ENCODE measurements at regions not wholly inside any gene's neighbourhood (a gene's known extent, or its start where the extent isn't known, plus 50 kb on each side); places are given as distances from the start of the nearest gene placed in this dataset.

DNA sequence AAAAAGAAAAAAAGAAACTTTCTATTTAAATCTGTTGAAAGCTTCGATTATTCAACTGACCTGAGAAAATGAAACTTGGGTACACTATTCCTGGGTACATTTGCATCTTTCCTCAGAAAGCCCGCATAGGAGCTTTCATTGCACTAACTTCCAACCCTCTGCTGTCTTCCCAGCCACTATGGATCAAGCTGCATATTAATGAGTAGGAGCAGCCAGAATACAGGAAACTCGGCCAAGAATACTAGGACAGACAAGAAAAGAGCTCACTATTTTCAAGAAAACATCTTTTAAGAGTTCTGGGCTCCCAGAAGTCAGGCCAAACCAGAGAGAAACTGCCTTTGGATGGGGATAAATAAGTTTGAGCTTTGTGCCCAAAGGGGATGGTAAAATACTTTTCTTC is 135.0 kb upstream of the CCDC28A start:
- no peak for DNase-seq (ENCODE audit: low spot score)
- H3K36me3 Mint-ChIP-seq (ENCODE audit: low read depth): no peaks in the 10 kb centered on the region
- intact Hi-C loops (cut with micrococcal nuclease): no loop called here
- no peak overlapping the region for H3K27ac Mint-ChIP-seq
- no peak overlapping the region for H3K4me3 Mint-ChIP-seq (ENCODE audit: low read depth)
- no peaks in the 10 kb centered on the region for H3K9me3 Mint-ChIP-seq
- H3K4me1 Mint-ChIP-seq (ENCODE audit: low read depth): no peaks in the 10 kb centered on the region
- peaks cover 27% of the 10 kb centered on the region for H3K27me3 Mint-ChIP-seq (ENCODE audit: low read depth)

DNA sequence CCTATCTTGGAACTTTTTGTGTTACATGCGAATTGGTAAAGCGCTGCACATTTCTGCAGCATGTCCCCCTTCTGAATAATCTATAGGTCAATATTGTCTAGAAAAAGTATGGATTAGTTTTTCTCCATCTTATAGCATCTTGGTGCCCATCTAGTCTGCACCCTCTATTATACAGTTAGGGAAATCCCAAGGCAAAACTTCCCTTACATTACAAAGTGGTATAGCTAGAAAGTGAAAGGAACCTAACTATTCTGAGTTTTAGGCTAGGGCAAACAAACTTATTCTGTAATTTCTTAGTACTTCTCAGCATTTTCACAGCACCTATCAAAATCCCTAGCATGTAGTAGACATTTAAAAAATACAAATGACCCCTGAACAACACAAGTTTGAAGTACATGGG is 133.5 kb upstream of the CCDC28A start:
- no peak for DNase-seq (ENCODE audit: low spot score)
- peaks cover 16% of the 10 kb centered on the region for H3K27me3 Mint-ChIP-seq (ENCODE audit: low read depth)
- no peak overlapping the region for H3K4me3 Mint-ChIP-seq (ENCODE audit: low read depth)
- no peak overlapping the region for H3K27ac Mint-ChIP-seq
- H3K9me3 Mint-ChIP-seq: no peaks in the 10 kb centered on the region
- intact Hi-C loops (cut with micrococcal nuclease): no loop called here
- no peaks in the 10 kb centered on the region for H3K36me3 Mint-ChIP-seq (ENCODE audit: low read depth)
- no peaks in the 10 kb centered on the region for H3K4me1 Mint-ChIP-seq (ENCODE audit: low read depth)

DNA sequence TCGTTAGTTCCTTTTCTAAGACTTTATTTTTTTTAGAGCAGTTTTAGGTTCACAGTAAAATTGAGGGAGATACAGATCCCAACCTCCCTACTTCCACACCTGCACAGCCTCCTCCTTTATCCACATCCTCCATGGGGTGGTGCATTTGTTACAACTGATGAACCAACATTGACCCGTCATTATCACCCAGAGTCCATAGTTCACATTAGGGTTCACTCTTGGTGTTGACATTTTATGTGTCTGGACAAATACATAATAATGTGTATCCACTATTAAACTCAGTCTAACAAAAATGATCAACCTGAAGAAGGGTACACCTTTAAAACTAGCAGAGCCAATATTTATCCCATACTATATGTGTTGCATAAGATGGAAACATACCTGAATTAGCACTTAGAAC is 130.4 kb upstream of the CCDC28A start:
- H3K27me3 Mint-ChIP-seq (ENCODE audit: low read depth): peaks cover 5% of the 10 kb centered on the region
- H3K4me1 Mint-ChIP-seq (ENCODE audit: low read depth): no peaks in the 10 kb centered on the region
- H3K27ac Mint-ChIP-seq: no peak overlapping the region
- no peak for DNase-seq (ENCODE audit: low spot score)
- intact Hi-C loops (cut with micrococcal nuclease): no loop called here
- H3K9me3 Mint-ChIP-seq: no peaks in the 10 kb centered on the region
- no peaks in the 10 kb centered on the region for H3K36me3 Mint-ChIP-seq (ENCODE audit: low read depth)
- no peak overlapping the region for H3K4me3 Mint-ChIP-seq (ENCODE audit: low read depth)

DNA sequence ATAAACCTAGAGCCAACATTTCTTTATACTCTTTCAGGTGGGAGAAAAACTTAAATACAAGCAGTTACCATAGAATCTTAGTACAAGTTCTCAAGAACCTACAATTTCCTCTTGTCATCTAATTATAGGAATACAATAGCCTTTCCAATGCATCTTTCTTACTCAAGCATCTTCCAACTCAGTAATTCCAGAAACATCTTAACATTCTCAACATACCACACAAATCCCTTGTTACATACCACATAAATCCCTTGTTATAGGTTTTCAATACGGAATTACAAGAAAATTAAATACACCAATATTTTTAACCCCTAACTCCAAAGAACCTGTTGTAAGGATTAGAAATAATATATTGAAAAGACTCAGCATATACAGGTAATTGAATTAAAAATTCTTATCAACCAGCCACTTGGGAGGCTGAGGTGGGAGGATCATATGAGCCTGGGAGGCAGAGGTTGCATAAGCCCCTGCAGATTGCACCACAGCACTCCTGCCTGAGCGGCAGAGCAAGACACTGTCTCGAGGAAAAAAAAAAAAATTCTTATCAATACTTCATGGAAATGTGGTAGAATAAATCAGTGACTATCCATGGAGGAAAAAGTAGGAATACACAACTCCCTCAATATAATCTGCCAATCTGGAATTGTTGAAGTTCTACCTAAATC is 127.5 kb upstream of the CCDC28A start:
- no peak for DNase-seq (ENCODE audit: low spot score)
- peaks cover 3% of the 10 kb centered on the region for H3K27me3 Mint-ChIP-seq (ENCODE audit: low read depth)
- H3K9me3 Mint-ChIP-seq: no peaks in the 10 kb centered on the region
- H3K4me3 Mint-ChIP-seq (ENCODE audit: low read depth): no peak overlapping the region
- H3K36me3 Mint-ChIP-seq (ENCODE audit: low read depth): no peaks in the 10 kb centered on the region
- H3K4me1 Mint-ChIP-seq (ENCODE audit: low read depth): no peaks in the 10 kb centered on the region
- intact Hi-C loops (cut with micrococcal nuclease): no loop called here
- no peak overlapping the region for H3K27ac Mint-ChIP-seq

DNA sequence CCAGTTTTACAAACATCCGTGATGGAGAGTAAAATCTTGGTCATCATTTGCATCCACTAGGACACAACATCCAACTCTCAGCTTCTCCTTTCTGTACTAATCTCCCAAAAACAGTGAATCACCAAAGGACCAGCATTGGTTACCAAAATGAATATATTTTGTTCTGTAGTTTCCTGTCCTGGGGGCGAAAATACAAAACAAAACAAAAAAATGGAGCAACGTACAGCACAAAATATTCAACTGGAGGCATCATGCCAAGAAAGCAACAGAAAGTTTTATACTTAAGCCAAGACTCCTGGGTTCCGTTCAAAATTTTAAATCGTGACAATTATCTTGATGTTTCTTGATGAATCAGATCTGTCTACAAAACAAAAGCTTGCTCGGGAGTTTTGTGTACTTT is 126.6 kb upstream of the CCDC28A start:
- Mint-ChIP-seq H3K4me3 (ENCODE audit: low read depth) (no peak overlapping the region), H3K9me3 (no peaks in the 10 kb centered on the region), H3K4me1 (ENCODE audit: low read depth) (no peaks in the 10 kb centered on the region), H3K27ac (no peak overlapping the region), H3K27me3 (ENCODE audit: low read depth) (peaks cover 4% of the 10 kb centered on the region), H3K36me3 (ENCODE audit: low read depth) (no peaks in the 10 kb centered on the region)
- DNase-seq (ENCODE audit: low spot score): no peak
- intact Hi-C loops (cut with micrococcal nuclease): no loop called here

DNA sequence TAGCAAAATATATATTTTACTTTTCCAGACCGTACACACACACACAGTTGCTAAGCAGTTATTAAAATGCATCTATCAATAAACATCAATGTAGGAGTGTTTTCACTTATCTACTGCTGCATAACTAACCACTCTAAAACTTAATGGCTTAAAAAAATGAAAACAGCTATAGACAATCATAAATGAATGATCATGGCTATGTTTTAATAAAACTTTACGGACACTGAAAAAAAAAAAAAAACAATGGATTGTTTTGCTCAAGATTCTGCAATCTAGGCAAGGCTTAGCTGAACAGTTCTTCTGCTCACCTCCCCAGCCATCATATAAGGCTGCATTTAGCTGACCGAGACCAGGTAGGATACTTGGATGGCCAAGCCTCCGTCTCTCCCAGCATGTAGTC is 125.4 kb upstream of the CCDC28A start:
- peaks cover 4% of the 10 kb centered on the region for H3K27me3 Mint-ChIP-seq (ENCODE audit: low read depth)
- H3K36me3 Mint-ChIP-seq (ENCODE audit: low read depth): no peaks in the 10 kb centered on the region
- H3K4me1 Mint-ChIP-seq (ENCODE audit: low read depth): no peaks in the 10 kb centered on the region
- H3K9me3 Mint-ChIP-seq: no peaks in the 10 kb centered on the region
- no peak overlapping the region for H3K4me3 Mint-ChIP-seq (ENCODE audit: low read depth)
- intact Hi-C loops (cut with micrococcal nuclease): no loop called here
- no peak overlapping the region for H3K27ac Mint-ChIP-seq
- DNase-seq (ENCODE audit: low spot score): no peak

DNA sequence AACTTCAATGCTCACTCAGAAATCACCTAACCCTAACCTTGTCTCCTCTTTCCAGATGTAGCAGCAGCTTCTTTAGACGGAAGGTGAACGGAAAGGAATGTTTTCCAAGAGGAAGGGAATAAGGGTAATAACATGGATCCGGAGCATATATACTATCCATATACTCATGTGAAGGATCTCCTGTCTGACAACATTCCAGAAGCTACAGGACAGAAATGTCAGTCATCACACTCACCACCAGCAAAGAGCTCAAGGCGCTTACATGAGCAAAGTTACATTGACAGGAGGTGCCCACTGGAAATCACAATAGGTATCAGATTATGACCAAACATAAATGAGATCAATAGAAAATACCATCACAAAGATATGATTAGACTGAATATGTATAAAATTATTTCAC is 122.1 kb upstream of the CCDC28A start:
- no peak for DNase-seq (ENCODE audit: low spot score)
- Mint-ChIP-seq H3K4me3 (ENCODE audit: low read depth) (no peak overlapping the region), H3K4me1 (ENCODE audit: low read depth) (peaks cover 14% of the 10 kb centered on the region), H3K9me3 (no peaks in the 10 kb centered on the region), H3K27ac (no peak overlapping the region), H3K36me3 (ENCODE audit: low read depth) (no peaks in the 10 kb centered on the region), H3K27me3 (ENCODE audit: low read depth) (peaks cover 16% of the 10 kb centered on the region)
- intact Hi-C loops (cut with micrococcal nuclease): no loop called here

DNA sequence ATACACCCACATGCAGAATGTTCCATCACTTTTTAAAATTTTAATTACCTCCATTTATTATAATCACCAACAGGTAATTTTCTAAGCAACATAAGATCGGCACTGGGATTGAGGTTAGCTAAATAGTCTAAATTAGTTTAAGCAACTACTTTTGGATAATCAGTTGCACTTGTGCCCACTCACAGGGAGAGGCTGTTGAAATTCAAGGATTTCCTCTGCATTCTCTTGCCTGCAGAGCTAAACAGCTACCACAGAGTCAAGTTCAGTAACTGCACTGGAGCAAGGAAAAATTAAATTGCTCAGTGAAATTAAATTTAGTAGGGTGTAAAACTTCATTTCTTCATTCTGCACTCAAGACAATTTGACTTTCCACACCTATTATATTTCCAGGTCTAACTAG is 120.7 kb upstream of the CCDC28A start:
- peaks cover 21% of the 10 kb centered on the region for H3K27me3 Mint-ChIP-seq (ENCODE audit: low read depth)
- H3K27ac Mint-ChIP-seq: no peak overlapping the region
- intact Hi-C loops (cut with micrococcal nuclease): no loop called here
- no peaks in the 10 kb centered on the region for H3K9me3 Mint-ChIP-seq
- no peak for DNase-seq (ENCODE audit: low spot score)
- no peaks in the 10 kb centered on the region for H3K36me3 Mint-ChIP-seq (ENCODE audit: low read depth)
- no peak overlapping the region for H3K4me3 Mint-ChIP-seq (ENCODE audit: low read depth)
- peaks cover 14% of the 10 kb centered on the region for H3K4me1 Mint-ChIP-seq (ENCODE audit: low read depth)

DNA sequence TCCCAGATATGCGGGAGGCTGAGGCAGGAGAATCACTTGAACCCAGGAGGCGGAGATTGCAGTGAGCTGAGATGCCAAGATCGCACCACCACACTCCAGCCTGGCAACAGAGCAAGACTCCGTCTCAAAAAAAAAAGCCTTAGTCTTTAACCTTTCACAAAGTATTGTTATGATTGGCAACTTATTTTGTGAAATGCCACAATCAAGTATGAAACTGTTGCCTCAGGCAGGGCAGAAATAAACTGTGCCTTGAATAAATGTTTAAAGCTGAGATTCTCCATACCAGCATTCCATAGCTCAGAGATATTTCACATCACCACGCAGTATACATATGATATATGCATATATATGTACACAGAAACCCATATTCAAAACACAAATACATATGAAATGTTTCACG is 120.1 kb upstream of the CCDC28A start:
- H3K9me3 Mint-ChIP-seq: no peaks in the 10 kb centered on the region
- intact Hi-C loops (cut with micrococcal nuclease): no loop called here
- no peaks in the 10 kb centered on the region for H3K36me3 Mint-ChIP-seq (ENCODE audit: low read depth)
- H3K27me3 Mint-ChIP-seq (ENCODE audit: low read depth): peaks cover 24% of the 10 kb centered on the region
- H3K27ac Mint-ChIP-seq: no peak overlapping the region
- DNase-seq (ENCODE audit: low spot score): no peak
- peaks cover 14% of the 10 kb centered on the region for H3K4me1 Mint-ChIP-seq (ENCODE audit: low read depth)
- no peak overlapping the region for H3K4me3 Mint-ChIP-seq (ENCODE audit: low read depth)

DNA sequence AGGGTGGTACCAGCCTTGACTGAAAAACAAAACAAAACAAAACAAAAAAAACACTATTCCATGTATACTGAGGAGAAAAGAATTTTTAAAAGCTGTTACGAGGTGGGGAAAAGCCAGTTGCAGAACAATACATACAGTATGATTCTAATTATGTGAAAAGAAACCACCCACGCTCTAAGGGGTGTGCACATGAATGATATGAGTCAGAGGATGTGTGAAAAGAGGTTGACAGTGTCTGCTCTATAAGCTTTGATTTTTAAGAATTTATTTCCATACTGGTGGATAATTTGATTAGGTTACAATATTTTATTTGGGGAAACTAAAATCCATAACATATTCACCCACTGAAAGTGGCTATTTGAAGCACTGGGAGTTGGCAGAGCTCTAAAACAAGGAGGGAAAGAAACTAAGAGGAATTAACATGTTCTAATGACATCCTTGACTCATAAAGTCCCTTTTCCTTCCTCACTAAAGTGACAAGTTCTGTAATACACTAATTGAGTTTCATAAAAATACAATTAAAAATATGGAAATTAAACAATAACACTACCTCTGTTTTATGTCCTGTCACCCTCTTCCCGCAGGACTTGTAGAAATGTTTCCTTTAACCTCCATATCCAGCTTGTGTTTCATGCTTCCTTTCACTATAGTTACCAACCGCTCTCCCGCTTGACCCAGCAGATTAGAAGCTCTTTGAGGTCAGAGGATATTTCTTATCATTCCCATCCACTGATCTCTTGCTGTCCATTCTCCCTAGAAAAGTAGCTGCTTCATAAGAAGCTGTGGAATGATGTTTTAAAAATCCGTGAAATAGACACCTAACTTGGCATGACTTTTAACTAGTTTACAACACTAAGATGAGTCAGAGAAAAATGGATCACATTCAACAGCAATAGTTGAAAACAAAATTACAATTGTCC is 118.6 kb upstream of the CCDC28A start:
- Mint-ChIP-seq H3K4me1 (ENCODE audit: low read depth) (peaks cover 16% of the 10 kb centered on the region), H3K4me3 (ENCODE audit: low read depth) (peak overlapping the region; percentile 19), H3K27ac (no peak overlapping the region), H3K27me3 (ENCODE audit: low read depth) (peaks cover 26% of the 10 kb centered on the region), H3K36me3 (ENCODE audit: low read depth) (no peaks in the 10 kb centered on the region), H3K9me3 (no peaks in the 10 kb centered on the region)
- DNase-seq (ENCODE audit: low spot score): no peak
- intact Hi-C loops (cut with micrococcal nuclease): loop anchor here (1.0 to 5.0 kb wide), 2 partner anchors 37 to 62 kb away; no protein-coding TSS in a partner anchor

DNA sequence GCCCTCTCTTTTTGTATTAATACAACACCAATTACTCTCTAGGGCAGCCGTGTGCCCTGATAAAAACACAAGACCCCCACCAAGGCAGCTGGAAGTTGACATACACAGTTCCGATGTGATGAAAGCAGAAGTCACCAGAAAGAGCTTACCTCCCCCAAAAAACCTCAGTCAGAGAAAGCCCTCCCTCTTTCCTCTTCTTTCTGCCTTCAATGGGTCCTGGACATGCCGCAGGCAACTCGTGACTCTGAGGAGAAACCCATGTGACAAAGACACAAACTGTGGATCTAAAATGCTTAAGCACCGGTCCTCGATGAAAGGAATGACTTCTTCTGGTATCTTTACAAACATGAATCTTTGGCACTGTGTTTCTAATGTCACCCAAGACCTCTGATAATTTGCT is 117.7 kb upstream of the CCDC28A start:
- H3K27me3 Mint-ChIP-seq (ENCODE audit: low read depth): peaks cover 26% of the 10 kb centered on the region
- no peaks in the 10 kb centered on the region for H3K36me3 Mint-ChIP-seq (ENCODE audit: low read depth)
- no peaks in the 10 kb centered on the region for H3K9me3 Mint-ChIP-seq
- H3K4me3 Mint-ChIP-seq (ENCODE audit: low read depth): no peak overlapping the region
- no peak overlapping the region for H3K27ac Mint-ChIP-seq
- DNase-seq (ENCODE audit: low spot score): no peak
- intact Hi-C loops (cut with micrococcal nuclease): loop anchor here (5.0 kb wide), 1 partner anchor 36 kb away; no protein-coding TSS in a partner anchor
- H3K4me1 Mint-ChIP-seq (ENCODE audit: low read depth): peaks cover 19% of the 10 kb centered on the region

DNA sequence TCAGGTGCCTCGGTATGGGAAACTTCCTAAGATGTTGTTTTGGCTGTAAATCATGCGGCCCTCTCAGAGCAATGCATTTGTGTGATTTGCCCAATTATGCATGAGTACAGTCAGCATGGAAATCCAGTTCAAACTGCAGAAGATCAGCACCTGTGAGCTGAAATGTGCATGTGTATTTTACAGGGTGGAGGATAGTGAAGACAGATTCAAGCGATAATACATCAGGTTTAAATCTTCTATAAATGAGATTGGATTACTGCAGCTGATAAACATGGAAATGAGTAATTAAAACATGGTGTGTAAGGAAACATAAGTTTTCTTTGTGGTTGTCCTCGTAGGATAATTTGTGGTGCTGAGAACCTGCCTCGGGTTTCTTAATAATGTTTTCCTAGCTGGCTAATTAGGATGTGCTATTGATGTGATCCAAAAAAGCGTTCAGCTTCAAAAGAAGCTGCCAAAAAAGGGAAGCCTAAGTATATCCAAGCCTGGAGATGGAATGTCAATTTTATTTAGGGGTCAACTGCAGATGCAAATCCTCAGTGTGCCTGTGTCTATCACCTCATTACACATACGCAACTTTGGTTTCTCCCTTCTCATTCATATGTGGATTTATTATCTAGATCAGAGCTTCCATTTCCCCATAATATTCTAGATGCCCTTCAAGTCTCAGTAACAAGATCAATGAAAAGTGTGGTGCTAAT is 117.1 kb upstream of the CCDC28A start:
- Mint-ChIP-seq H3K4me1 (ENCODE audit: low read depth) (peaks cover 19% of the 10 kb centered on the region), H3K27ac (no peak overlapping the region), H3K4me3 (ENCODE audit: low read depth) (no peak overlapping the region), H3K9me3 (no peaks in the 10 kb centered on the region), H3K27me3 (ENCODE audit: low read depth) (peaks cover 23% of the 10 kb centered on the region), H3K36me3 (ENCODE audit: low read depth) (no peaks in the 10 kb centered on the region)
- DNase-seq (ENCODE audit: low spot score): no peak
- intact Hi-C loops (cut with micrococcal nuclease): loop anchor here (5.0 kb wide), 1 partner anchor 36 kb away; no protein-coding TSS in a partner anchor

DNA sequence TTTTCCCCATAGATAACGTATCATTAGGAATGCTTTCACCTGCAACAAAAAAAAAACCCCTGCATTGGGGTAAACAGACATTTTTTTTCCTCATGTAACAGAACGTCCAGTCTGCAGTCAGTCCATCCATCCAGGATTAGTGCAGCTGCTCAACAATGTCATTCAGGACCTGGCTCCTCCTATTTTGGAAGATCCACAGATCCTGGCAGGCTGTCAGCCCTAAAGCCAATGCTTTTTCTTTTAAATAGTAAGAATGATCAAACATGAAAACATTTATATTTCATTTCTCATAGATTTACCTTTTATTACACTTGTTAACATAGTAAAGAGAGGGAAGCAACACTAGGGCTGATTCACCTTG is 116.5 kb upstream of the CCDC28A start:
- Mint-ChIP-seq H3K27me3 (ENCODE audit: low read depth) (peaks cover 22% of the 10 kb centered on the region), H3K9me3 (no peaks in the 10 kb centered on the region), H3K4me3 (ENCODE audit: low read depth) (no peak overlapping the region), H3K4me1 (ENCODE audit: low read depth) (peaks cover 19% of the 10 kb centered on the region), H3K36me3 (ENCODE audit: low read depth) (no peaks in the 10 kb centered on the region), H3K27ac (no peak overlapping the region)
- intact Hi-C loops (cut with micrococcal nuclease): loop anchor here (5.0 kb wide), 1 partner anchor 35 kb away; no protein-coding TSS in a partner anchor
- DNase-seq (ENCODE audit: low spot score): no peak

Data from activated T-helper 2 cell treated with anti-CD3 and anti-CD28 coated beads, Interferon-gamma antibody, Interleukin-2, Interleukin-4, amounts not matched to agents 10 μg/mL and 5 μg/mL and 100 μg/mL, durations not matched to agents 14 hours and 24 hours and 36 hours (primary cell).